GM12891 (cell line): ENCODE measurements at regions not wholly inside any gene's neighbourhood (a gene's known extent, or its start where the extent isn't known, plus 50 kb on each side); places are given as distances from the start of the nearest gene placed in this dataset.

Source experiments
- DNase-seq: peaks from one replicate; pipeline ENCODE4 v3.0.0; 2011; ENCODE audit warnings: low spot score; ENCODE audit not compliant: insufficient read length
- FAIRE-seq: peaks from 2 replicates; lab custom pipeline; 2011; peaks lifted over from hg19 to GRCh38; lab: Jason Lieb, UNC
- PAX5 ChIP-seq: IDR thresholded peaks from 2 replicates; pipeline ENCODE4 v1.6.1; 2011; ENCODE audit warnings: low read length, moderate library complexity, mild to moderate bottlenecking; ENCODE audit not compliant: insufficient read depth, severe bottlenecking
- POLR2A ChIP-seq: IDR thresholded peaks from 2 replicates; pipeline ENCODE4 v1.6.1; 2011; ENCODE audit warnings: low read depth, low read length, control low read depth
- POLR2AphosphoS5 ChIP-seq: IDR thresholded peaks from 2 replicates; pipeline ENCODE4 v1.6.1; 2011; ENCODE audit warnings: low read depth, low read length, control low read depth
- POU2F2 ChIP-seq: IDR thresholded peaks from 2 replicates; pipeline ENCODE4 v1.6.1; 2011; ENCODE audit warnings: low read depth, mild to moderate bottlenecking, control low read depth, low read length, moderate library complexity
- SPI1 ChIP-seq: IDR thresholded peaks from 2 replicates; pipeline ENCODE4 v1.6.1; 2011; ENCODE audit warnings: low read depth, low read length, control low read depth
- TAF1 ChIP-seq: IDR thresholded peaks from 2 replicates; pipeline ENCODE4 v1.6.1; 2011; ENCODE audit warnings: low read depth, low read length, control low read depth

DNA sequence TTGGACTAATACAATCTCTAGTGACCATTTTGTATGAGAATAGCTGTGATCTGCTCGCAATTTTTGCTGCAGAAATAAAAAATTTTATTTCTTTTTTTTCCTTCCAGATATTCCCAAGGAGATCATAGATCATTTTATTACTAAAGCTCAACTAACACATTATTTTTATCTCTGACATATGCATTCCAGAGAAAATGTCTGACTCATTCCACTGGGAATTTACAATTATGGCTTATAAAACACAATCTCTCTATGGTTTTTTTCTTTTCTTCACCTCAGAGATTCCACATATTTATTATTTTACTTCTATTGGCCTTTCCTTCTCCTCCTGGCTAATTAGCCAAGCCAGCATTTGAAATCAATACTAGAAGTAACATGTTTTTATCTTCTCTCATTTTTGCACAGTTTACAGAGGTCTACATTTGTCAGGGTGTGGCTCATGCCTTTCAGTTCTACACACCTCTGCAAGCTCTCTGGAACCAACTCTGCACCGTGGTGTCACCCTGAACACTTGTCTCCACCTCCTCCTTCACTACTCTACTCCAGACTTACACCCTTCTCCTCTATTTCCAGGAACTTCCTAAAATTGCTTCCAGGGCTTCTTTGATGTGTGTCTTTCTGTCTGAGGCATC is 59.8 kb upstream of the GPM6A start:
- no peak for TF ChIP-seq POU2F2
- no peak for TF ChIP-seq PAX5
- TF ChIP-seq SPI1 = no peak
- TF ChIP-seq POLR2A = no peak
- TF ChIP-seq TAF1 = no peak
- no peak for TF ChIP-seq POLR2AphosphoS5
- no peak for FAIRE-seq
- DNase-seq = no peak

DNA sequence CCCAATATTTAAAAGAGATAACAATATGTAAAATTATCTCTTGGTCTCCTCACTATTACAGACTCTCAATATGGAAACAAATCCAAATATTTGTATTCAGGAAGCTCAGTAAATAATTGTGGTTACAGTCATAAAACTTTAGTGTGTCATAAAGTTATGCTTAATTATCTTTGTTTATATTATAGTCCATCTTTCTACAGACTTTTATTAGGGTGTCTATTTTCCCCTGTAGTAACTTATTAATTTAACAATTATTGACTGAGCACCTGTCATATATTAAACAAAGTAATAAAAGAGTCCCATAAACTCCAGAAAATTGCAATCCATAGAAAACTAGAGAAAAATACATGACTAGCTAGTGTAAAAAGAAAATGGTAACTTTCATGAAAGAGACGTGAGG is 61.6 kb upstream of the GPM6A start:
- TF ChIP-seq POU2F2 = no peak
- no peak for TF ChIP-seq POLR2AphosphoS5
- TF ChIP-seq PAX5 = no peak
- no peak for FAIRE-seq
- no peak for DNase-seq

DNA sequence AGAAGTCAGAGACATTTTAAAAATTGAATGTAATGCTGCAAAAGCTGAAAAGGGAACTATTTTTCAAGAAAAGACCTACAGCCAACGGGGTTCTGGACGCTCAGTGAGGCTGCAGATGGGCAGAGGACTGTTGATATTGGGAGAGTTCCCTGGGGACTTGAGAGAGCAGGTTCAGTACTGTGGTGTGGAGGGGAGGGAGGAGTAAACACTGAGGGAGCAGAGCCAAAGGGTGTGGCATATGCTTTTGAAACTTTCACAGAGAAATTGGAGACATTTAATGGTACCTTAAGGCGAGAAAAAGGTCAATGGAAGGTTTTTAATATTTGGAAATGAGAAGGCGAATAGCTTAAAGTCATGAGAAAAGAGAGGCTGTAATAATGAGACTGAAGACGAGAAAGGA is 62.2 kb upstream of the GPM6A start:
- TF ChIP-seq POLR2A (no peak), POU2F2 (no peak), SPI1 (no peak), TAF1 (no peak), PAX5 (no peak), POLR2AphosphoS5 (no peak)
- no peak for FAIRE-seq
- no peak for DNase-seq

DNA sequence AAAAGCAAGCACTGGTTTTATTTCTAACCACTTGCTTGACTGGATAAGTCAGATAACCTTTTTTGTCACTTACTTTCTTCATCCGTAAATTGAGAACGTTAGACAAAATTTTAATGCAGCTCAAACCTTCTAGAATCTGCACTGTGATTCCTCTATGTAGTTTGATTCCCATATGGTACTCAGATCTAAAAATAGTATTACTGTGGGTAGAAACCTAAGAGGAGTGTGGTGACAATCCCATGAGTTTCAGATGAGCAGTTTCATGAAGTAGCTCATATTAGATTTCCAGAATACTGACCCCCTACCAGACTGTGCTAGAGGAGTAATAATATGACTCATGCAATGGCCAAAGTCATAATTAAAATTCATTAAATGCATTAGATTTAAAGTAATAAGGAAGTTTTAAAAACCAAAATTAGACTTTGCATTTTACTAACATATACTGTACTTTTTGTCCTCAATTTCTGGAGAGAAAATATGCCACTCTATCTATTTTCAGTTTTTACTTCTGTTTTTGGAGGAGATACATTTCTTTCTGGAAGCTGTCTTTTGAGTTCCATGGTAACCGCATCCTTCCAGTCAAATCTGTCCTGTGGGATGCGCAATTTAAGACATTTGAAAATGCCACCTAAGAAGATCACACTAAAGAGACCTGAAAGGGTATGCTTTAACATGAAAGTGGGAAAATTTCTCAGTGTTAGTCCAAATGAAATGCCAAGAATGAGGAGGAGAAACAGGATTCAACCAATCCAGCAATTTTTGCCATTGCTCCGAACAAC is 64.1 kb upstream of the GPM6A start:
- no peak for TF ChIP-seq POLR2AphosphoS5
- TF ChIP-seq POLR2A = no peak
- TF ChIP-seq POU2F2 = no peak
- TF ChIP-seq TAF1 = no peak
- no peak for TF ChIP-seq PAX5
- TF ChIP-seq SPI1 = no peak
- DNase-seq (no peak), FAIRE-seq (no peak)

DNA sequence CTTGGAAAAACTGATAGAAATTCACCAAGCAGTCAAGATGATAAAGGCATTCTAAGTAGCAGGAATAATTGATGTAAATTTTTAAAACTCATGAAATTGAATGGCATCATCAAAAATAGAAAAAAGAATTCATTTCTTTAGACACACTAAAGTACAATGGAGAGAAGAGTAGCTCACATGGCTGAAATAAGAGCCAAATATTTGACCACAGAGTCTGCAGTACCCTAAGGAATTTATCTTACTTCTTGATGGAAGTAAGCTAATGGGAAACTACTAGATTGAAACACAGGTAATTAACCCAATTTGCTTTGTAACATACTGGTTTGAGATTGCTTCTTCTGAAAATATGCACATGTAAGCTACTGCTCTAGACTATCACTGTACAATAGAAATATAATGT is 70.8 kb upstream of the GPM6A start:
- TF ChIP-seq POU2F2 = no peak
- TF ChIP-seq SPI1 = no peak
- no peak for FAIRE-seq
- no peak for DNase-seq

DNA sequence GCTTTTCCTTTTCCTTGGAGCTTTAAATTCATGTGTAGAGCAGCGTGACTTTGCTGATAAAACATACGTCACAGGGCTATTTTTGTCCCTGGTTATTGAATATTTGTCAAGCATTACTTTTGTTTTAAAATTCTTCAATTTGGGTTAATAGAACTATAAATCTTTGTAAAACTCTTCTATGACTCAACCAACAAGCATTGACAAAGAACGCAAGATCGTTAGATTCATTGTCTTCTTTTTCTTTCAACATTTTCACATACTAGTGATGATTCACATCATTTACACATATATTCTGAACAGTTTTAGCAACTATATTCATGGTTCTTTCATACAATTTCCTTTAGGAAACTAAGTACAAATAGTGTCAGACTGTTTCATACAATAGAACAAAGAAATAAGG is 72.0 kb upstream of the GPM6A start:
- TF ChIP-seq TAF1 (no peak), SPI1 (no peak), POU2F2 (no peak), POLR2AphosphoS5 (no peak), POLR2A (no peak), PAX5 (no peak)
- DNase-seq (no peak), FAIRE-seq (no peak)

DNA sequence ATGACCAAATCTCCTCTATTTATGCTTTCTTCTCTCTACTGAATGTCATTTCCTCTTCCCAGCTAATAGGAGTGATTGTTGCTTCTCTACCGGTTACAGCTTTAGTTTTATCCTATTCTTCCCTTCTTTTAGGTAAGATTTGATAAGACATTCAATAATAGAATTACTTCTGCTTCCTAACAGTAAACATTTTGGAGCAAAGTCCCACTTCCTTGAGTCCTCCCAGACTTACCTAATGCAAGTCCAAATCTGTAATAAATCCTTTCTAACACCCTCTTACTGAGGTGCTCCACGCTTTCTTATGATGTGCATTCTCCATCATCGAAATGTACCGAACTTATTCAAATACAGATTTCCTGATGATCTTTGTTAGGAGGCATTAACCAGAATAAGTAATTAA is 79.2 kb upstream of the GPM6A start:
- TF ChIP-seq SPI1 (no peak), POLR2AphosphoS5 (no peak), PAX5 (no peak), TAF1 (no peak), POLR2A (no peak), POU2F2 (no peak)
- DNase-seq = no peak
- no peak for FAIRE-seq

DNA sequence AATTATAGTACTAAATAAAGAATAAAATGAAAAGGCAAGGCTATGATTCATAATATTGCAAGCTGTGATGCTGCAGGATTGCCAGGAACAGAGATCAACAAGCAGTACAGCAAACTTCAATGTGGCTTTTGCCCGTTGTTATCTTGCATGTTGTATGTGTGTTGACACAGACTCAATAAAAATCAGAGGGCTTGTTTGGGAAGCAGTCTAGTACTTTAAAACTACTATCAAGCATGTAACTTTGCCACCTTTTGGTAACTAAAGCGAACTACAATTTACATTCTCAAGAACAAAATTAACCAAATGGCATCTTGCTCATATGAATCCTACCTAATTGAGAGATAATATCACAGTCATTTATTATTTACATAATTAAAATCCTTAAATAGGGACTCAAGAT is 79.8 kb upstream of the GPM6A start:
- FAIRE-seq = peak; percentile 77
- peak; percentile 0 for DNase-seq
- no peak for TF ChIP-seq POLR2AphosphoS5
- no peak for TF ChIP-seq TAF1
- TF ChIP-seq POU2F2 = no peak
- TF ChIP-seq PAX5 = no peak
- no peak for TF ChIP-seq POLR2A
- no peak for TF ChIP-seq SPI1

DNA sequence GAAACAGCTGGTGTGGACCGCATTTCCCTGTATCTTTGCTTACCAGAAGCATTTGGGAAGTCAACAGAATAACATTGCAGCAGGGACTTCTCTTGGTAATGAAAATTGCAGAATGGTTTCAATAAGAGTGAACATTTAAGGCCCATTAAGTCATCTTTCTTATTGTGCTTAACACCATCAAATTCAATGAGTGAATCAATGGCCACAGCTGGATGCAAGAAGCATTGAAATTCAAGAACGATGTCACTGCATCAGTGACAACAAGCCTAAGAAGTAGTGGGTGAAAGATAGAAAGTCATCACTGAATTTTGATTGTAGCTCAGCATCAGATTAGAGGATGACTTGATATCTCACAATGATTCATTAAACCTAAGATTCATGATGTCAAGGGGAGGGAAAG is 93.9 kb upstream of the GPM6A start:
- TF ChIP-seq TAF1 (no peak), POLR2A (no peak), POU2F2 (no peak), POLR2AphosphoS5 (no peak), PAX5 (no peak), SPI1 (no peak)
- DNase-seq (no peak), FAIRE-seq (no peak)

DNA sequence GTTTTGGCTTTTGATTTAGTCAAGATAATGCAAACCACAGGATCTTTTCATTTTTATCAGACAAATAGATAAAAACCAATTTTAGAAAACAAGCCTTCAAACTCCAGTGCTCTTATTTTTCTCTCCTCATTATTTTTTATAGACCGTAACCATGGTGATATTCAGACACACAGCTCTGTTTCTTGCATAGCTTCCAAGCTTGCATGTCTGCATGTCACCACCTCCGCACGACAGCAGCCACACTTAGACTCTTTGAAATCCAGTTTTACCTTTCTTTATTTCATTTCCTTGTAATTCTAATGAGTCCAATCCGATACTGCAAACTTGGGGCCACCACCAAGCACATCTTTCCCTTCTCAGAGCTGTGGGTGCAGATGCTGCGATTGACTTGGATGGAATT is 94.3 kb upstream of the GPM6A start:
- DNase-seq = no peak
- no peak for TF ChIP-seq POU2F2
- TF ChIP-seq SPI1 = no peak
- TF ChIP-seq PAX5 = no peak
- TF ChIP-seq TAF1 = no peak
- no peak for TF ChIP-seq POLR2A
- no peak for TF ChIP-seq POLR2AphosphoS5
- no peak for FAIRE-seq
